B cell (primary cell): ENCODE measurements at regions not wholly inside any gene's neighbourhood (a gene's known extent, or its start where the extent isn't known, plus 50 kb on each side); places are given as distances from the start of the nearest gene placed in this dataset.

Source experiments
- ATAC-seq: fragments of 200-7000 bp; cut with Tn5 transposase; one replicate; pipeline ENCODE4 v1.10.0; 2021; ENCODE audit warnings: low read depth, mild to moderate bottlenecking, moderate number of reproducible peaks, moderate library complexity
- CTCF ChIA-PET: fragments of 350-600 bp; sonication (Branson Sonifier 250); formaldehyde crosslinking; loops from one replicate; lab custom pipeline; 2021; ENCODE audit warnings: antibody characterized with exemption, inconsistent platforms; lab: Charles Lee
- POLR2A ChIA-PET: fragments of 350-600 bp; sonication (Branson Sonifier 250); formaldehyde crosslinking; loops from one replicate; lab custom pipeline; 2021; ENCODE audit warnings: antibody characterized with exemption; lab: Charles Lee
- DNase-seq: peaks from one replicate; pipeline ENCODE4 v3.0.0; 2013
- H2AFZ ChIP-seq: 2 replicates; pipeline ENCODE4 v1.6.1; 2012; ENCODE audit warnings: mild to moderate bottlenecking, low read depth, low read length; ENCODE audit not compliant: insufficient read depth, poor library complexity, severe bottlenecking
- H3K27ac ChIP-seq, 2 donors: 1 replicate in 1 of 2; 2 replicates in 1 of 2; pipeline ENCODE4 v1.5.1; 2012 to 2013; ENCODE audit warnings: low read length in 2 of 2, mild to moderate bottlenecking in 2 of 2, moderate library complexity in 1 of 2
- H3K27me3 ChIP-seq, 4 experiments: fragments of 200-600 bp in 1 of 4; sonication (generic) in 1 of 4; replicated peaks in 1 of 4; 1 replicate in 2 of 4; 2 replicates in 2 of 4; pipeline versions ENCODE4 v1.6.1 to v1.7.0; 2013 to 2016; ENCODE audit warnings: low read length in 3 of 4, mild to moderate bottlenecking in 2 of 4, mixed read lengths in 1 of 4, moderate library complexity in 1 of 4; ENCODE audit not compliant: insufficient read depth in 4 of 4, control insufficient read depth in 3 of 4; ENCODE audit errors: control extremely low read depth in 1 of 4
- H3K36me3 ChIP-seq, 2 experiments: replicated peaks in 1 of 2; 1 replicate in 1 of 2; 2 replicates in 1 of 2; pipeline versions ENCODE4 v1.6.1 to v1.7.1; 2013; ENCODE audit warnings: low read length in 1 of 2; ENCODE audit not compliant: insufficient read depth in 2 of 2, control insufficient read depth in 1 of 2; ENCODE audit errors: control extremely low read depth in 1 of 2, extremely low read depth in 1 of 2
- H3K4me1 ChIP-seq, 2 donors: fragments of 200-600 bp in 1 of 2; sonication (generic) in 1 of 2; 1 replicate in 1 of 2; 2 replicates in 1 of 2; pipeline versions ENCODE4 v1.5.1 to v1.6.1; 2013 to 2017; ENCODE audit warnings: low read length in 2 of 2; ENCODE audit not compliant: control insufficient read depth in 2 of 2, insufficient read depth in 2 of 2
- H3K4me2 ChIP-seq: replicated peaks from 2 replicates; pipeline ENCODE3; 2012; ENCODE audit warnings: mild to moderate bottlenecking, low read depth, low read length; ENCODE audit not compliant: poor library complexity, severe bottlenecking
- H3K4me3 ChIP-seq, 5 experiments: fragments of 200-600 bp in 1 of 5; sonication (generic) in 1 of 5; 1 replicate in 3 of 5; 2 replicates in 2 of 5; pipeline versions ENCODE4 v1.5.1 to v1.7.0; 2011 to 2016; ENCODE audit warnings: low read length in 4 of 5, mild to moderate bottlenecking in 4 of 5, low read depth in 2 of 5, control low read depth in 1 of 5, moderate library complexity in 1 of 5; ENCODE audit not compliant: insufficient read depth in 1 of 5; ENCODE audit errors: control extremely low read depth in 1 of 5, extremely low read depth in 1 of 5
- H3K79me2 ChIP-seq: fragments of 200-600 bp; sonication (generic); one replicate; pipeline ENCODE4 v1.6.0; 2016; ENCODE audit warnings: low read length; ENCODE audit not compliant: control insufficient read depth, insufficient read depth
- H3K9ac ChIP-seq: fragments of 200-600 bp; sonication (generic); 2 replicates; pipeline ENCODE4 v1.6.1; 2017; ENCODE audit warnings: mild to moderate bottlenecking, low read length, moderate library complexity
- H3K9me3 ChIP-seq, 3 donors: one replicate each; pipeline versions ENCODE4 v1.6.1 to v1.7.1; 2013; ENCODE audit warnings: low read length in 2 of 3; ENCODE audit not compliant: control insufficient read depth in 2 of 3, insufficient read depth in 1 of 3; ENCODE audit errors: control extremely low read depth in 1 of 3
- H4K20me1 ChIP-seq: 2 replicates; pipeline ENCODE4 v1.6.0; 2012; ENCODE audit warnings: mild to moderate bottlenecking, low read length; ENCODE audit not compliant: insufficient read depth, control insufficient read depth, poor library complexity, severe bottlenecking
- H3K27ac Mint-ChIP-seq: one replicate; pipeline ENCODE4 v1.8.0; 2021; ENCODE audit warnings: mixed read lengths
- H3K27me3 Mint-ChIP-seq: one replicate; pipeline ENCODE4 v1.8.0; 2021; ENCODE audit warnings: mixed read lengths
- H3K4me1 Mint-ChIP-seq: one replicate; pipeline ENCODE4 v1.8.0; 2021; ENCODE audit warnings: mixed read lengths
- H3K4me3 Mint-ChIP-seq: one replicate; pipeline ENCODE4 v1.8.0; 2021; ENCODE audit warnings: mixed read lengths
- H3K9me3 Mint-ChIP-seq: one replicate; pipeline ENCODE4 v1.8.0; 2022; ENCODE audit warnings: mixed read lengths; ENCODE audit not compliant: insufficient read depth
- EZH2 ChIP-seq: IDR thresholded peaks from 2 replicates; pipeline ENCODE4 v1.6.1; 2012; ENCODE audit warnings: borderline replicate concordance, low read depth, mild to moderate bottlenecking, moderate library complexity, low read length; ENCODE audit not compliant: insufficient read depth, poor library complexity, severe bottlenecking
- WGBS: methylation state at CpG from one replicate; pipeline ENCODE4 v1.1.5; 2013; ENCODE audit warnings: missing lambda C conversion rate; ENCODE audit not compliant: insufficient coverage; 5-methylcytosine and 5-hydroxymethylcytosine counted together
- intact Hi-C: fragments of 100-400 bp; cut with micrococcal nuclease; formaldehyde crosslinking; loops from one replicate; pipeline ENCODE4 v1.10.0; 2022
- TF ChIP-seq, protein P1 (sequence below): fragments of 200-600 bp; IDR thresholded peaks from one replicate; pipeline ENCODE4 v1.8.0; 2022; ENCODE audit warnings: antibody characterized with exemption, mild to moderate bottlenecking

DNA sequence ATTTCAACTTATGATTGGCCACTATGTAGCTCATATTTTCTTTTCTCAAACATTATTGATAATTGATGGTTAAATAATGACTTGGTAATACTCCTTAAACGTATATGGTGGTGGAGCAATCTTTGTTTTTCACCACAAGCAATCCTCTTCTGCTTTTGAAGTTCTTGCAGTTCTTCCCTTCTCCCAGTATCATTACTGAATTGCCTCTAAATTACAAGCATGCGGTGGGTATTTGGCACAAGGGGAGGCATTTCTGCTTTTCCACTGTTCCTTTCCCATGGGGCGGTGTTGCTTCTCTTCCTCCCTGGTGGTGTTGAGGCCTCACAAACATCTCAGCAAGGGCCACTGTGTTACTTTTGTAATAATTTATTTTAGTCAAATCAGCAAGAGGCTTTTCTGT lies 234.4 kb upstream of the RXFP2 start:
- CTCF ChIA-PET: no interaction called here
- DNase-seq: no peak
- POLR2A ChIA-PET: no interaction called here
- Histone ChIP-seq H3K36me3 (no peaks in the 10 kb centered on the region), H3K79me2 (no peaks in the 10 kb centered on the region), H3K4me3 (no peak overlapping the region), H3K4me2 (no peak overlapping the region), H4K20me1 (no peaks in the 10 kb centered on the region), H3K9me3 (peaks cover 0 to 8% (median 0%) of the 10 kb centered on the region in 3 donors), H3K27ac (no peak overlapping the region), H2AFZ (no peak overlapping the region), H3K27me3 (no peaks in the 10 kb centered on the region), H3K4me1 (no peaks in the 10 kb centered on the region), H3K9ac (no peak overlapping the region)
- no peaks in the 10 kb centered on the region for H3K27me3 Mint-ChIP-seq
- no peaks in the 10 kb centered on the region for H3K4me1 Mint-ChIP-seq
- intact Hi-C loops: no loop called here
- ATAC-seq: no peak
- no CpG with 5 or more reads among the region's 3 CpGs for WGBS
- TF ChIP-seq, protein P1, sequence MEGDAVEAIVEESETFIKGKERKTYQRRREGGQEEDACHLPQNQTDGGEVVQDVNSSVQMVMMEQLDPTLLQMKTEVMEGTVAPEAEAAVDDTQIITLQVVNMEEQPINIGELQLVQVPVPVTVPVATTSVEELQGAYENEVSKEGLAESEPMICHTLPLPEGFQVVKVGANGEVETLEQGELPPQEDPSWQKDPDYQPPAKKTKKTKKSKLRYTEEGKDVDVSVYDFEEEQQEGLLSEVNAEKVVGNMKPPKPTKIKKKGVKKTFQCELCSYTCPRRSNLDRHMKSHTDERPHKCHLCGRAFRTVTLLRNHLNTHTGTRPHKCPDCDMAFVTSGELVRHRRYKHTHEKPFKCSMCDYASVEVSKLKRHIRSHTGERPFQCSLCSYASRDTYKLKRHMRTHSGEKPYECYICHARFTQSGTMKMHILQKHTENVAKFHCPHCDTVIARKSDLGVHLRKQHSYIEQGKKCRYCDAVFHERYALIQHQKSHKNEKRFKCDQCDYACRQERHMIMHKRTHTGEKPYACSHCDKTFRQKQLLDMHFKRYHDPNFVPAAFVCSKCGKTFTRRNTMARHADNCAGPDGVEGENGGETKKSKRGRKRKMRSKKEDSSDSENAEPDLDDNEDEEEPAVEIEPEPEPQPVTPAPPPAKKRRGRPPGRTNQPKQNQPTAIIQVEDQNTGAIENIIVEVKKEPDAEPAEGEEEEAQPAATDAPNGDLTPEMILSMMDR: no peak
- TF ChIP-seq EZH2: no peak
- H3K27ac Mint-ChIP-seq: no peak overlapping the region
- no peak overlapping the region for H3K4me3 Mint-ChIP-seq
- no peaks in the 10 kb centered on the region for H3K9me3 Mint-ChIP-seq

DNA sequence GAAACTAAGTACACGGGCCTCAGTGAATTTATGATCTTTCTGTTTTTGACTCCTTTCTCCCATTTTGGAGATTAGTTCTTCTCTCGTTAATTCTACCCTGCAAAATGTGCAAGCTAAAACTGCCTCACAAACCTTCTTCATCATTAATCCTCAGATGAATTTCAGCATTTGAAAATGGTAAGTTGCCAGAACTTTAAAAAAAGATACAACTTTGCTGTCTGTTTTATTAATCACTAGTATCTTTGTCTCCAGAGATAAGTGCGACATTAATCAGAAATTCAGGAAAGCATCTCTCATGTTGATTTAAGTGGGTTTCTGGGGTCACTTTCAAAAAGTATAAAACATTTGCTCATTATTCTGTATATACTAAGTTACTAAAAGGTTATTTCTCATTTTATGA lies 227.0 kb upstream of the RXFP2 start:
- CTCF ChIA-PET: no interaction called here
- Histone ChIP-seq H3K4me1 (no peaks in the 10 kb centered on the region), H4K20me1 (no peaks in the 10 kb centered on the region), H3K36me3 (no peaks in the 10 kb centered on the region), H3K27me3 (no peaks in the 10 kb centered on the region), H3K79me2 (no peaks in the 10 kb centered on the region), H3K4me3 (no peak overlapping the region), H3K27ac (no peak overlapping the region), H3K4me2 (no peak overlapping the region), H2AFZ (no peak overlapping the region), H3K9me3 (peaks cover 0 to 3% (median 0%) of the 10 kb centered on the region in 3 donors), H3K9ac (no peak overlapping the region)
- no peak for TF ChIP-seq EZH2
- TF ChIP-seq, protein P1: no peak
- intact Hi-C loops: no loop called here
- POLR2A ChIA-PET: no interaction called here
- Mint-ChIP-seq H3K27me3 (peaks cover 5% of the 10 kb centered on the region), H3K9me3 (no peaks in the 10 kb centered on the region), H3K4me3 (no peak overlapping the region), H3K27ac (no peak overlapping the region), H3K4me1 (no peaks in the 10 kb centered on the region)
- no peak for DNase-seq
- ATAC-seq: no peak
- 20% methylated on average over 1 of the region's 3 CpGs for WGBS
